WTC11 (cell line): ENCODE measurements at regions not wholly inside any gene's neighbourhood (a gene's known extent, or its start where the extent isn't known, plus 50 kb on each side); places are given as distances from the start of the nearest gene placed in this dataset.

ENCODE experiments used
- ATAC-seq: fragments of 200-7000 bp; cut with Tn5 transposase; 2 replicates; pipeline ENCODE4 v1.10.0; 2021; ENCODE audit warnings: mild to moderate bottlenecking, moderate library complexity
- CTCF ChIA-PET: fragments of 300-600 bp; sonication (Branson Sonifier 250); formaldehyde crosslinking; loops from one replicate; lab custom pipeline; 2021; ENCODE audit warnings: antibody characterized with exemption; lab: Charles Lee
- POLR2A ChIA-PET: fragments of 350-600 bp; sonication (Branson Sonifier 250); formaldehyde crosslinking; loops from one replicate; lab custom pipeline; 2021; ENCODE audit warnings: antibody characterized with exemption; lab: Charles Lee
- DNase-seq: peaks from one replicate; pipeline ENCODE4 v3.0.0; 2021; ENCODE audit warnings: low spot score
- H3K27ac Mint-ChIP-seq: 2 replicates; pipeline ENCODE4 v1.8.0; 2021; ENCODE audit warnings: mixed read lengths
- H3K27me3 Mint-ChIP-seq: 2 replicates; pipeline ENCODE4 v1.8.0; 2021; ENCODE audit warnings: low read depth, mild to moderate bottlenecking, moderate library complexity, mixed read lengths
- H3K36me3 Mint-ChIP-seq: 2 replicates; pipeline ENCODE4 v1.8.0; 2021; ENCODE audit warnings: mixed read lengths
- H3K4me1 Mint-ChIP-seq: 2 replicates; pipeline ENCODE4 v1.8.0; 2022; ENCODE audit warnings: mixed read lengths
- H3K4me3 Mint-ChIP-seq: 2 replicates; pipeline ENCODE4 v1.8.0; 2021; ENCODE audit warnings: mild to moderate bottlenecking, moderate library complexity, mixed read lengths
- H3K9me3 Mint-ChIP-seq: 2 replicates; pipeline ENCODE4 v1.8.0; 2021; ENCODE audit warnings: mixed read lengths
- ATF1 ChIP-seq: sonication (generic); formaldehyde crosslinking; IDR thresholded peaks from 2 replicates; pipeline ENCODE4 v1.8.1; 2023; ENCODE audit warnings: mild to moderate bottlenecking, moderate library complexity, missing genetic modification reagents
- CREB1 ChIP-seq: sonication (generic); formaldehyde crosslinking; IDR thresholded peaks from 2 replicates; pipeline ENCODE4 v1.8.0; 2023; ENCODE audit warnings: mild to moderate bottlenecking, missing genetic modification reagents
- EMX1 ChIP-seq: fragments of 250-450 bp; sonication (Bioruptor Pico); IDR thresholded peaks from 2 replicates; pipeline ENCODE4 v1.8.0; 2021; ENCODE audit warnings: mild to moderate bottlenecking
- ESRRA ChIP-seq: sonication (generic); formaldehyde crosslinking; IDR thresholded peaks from 2 replicates; pipeline ENCODE4 v1.8.1; 2022; ENCODE audit warnings: mild to moderate bottlenecking, missing genetic modification reagents, borderline replicate concordance
- ETV6 ChIP-seq: sonication (generic); formaldehyde crosslinking; IDR thresholded peaks from 2 replicates; pipeline ENCODE4 v1.8.1; 2022; ENCODE audit warnings: mild to moderate bottlenecking, missing genetic modification reagents
- FOXJ3 ChIP-seq: sonication (generic); formaldehyde crosslinking; IDR thresholded peaks from 2 replicates; pipeline ENCODE4 v1.9.0; 2021; ENCODE audit warnings: missing genetic modification reagents, mild to moderate bottlenecking, borderline replicate concordance
- MYBL2 ChIP-seq: sonication (generic); formaldehyde crosslinking; IDR thresholded peaks from 2 replicates; pipeline ENCODE4 v1.8.1; 2023; ENCODE audit warnings: mild to moderate bottlenecking, moderate library complexity, missing genetic modification reagents
- NR3C1 ChIP-seq: sonication (generic); formaldehyde crosslinking; conservative IDR thresholded peaks from 2 replicates; pipeline ENCODE4 v1.8.1; 2023; ENCODE audit warnings: low read depth, mild to moderate bottlenecking, missing genetic modification reagents
- TF ChIP-seq, protein P1 (sequence below): sonication (generic); formaldehyde crosslinking; IDR thresholded peaks from 2 replicates; pipeline ENCODE4 v1.8.0; 2023; ENCODE audit warnings: missing genetic modification reagents
- TF ChIP-seq, protein P2 (sequence below): sonication (generic); formaldehyde crosslinking; IDR thresholded peaks from 2 replicates; pipeline ENCODE4 v1.8.1; 2023; ENCODE audit warnings: mild to moderate bottlenecking, missing genetic modification reagents
- TF ChIP-seq, protein P3 (sequence below): sonication (generic); formaldehyde crosslinking; IDR thresholded peaks from 2 replicates; pipeline ENCODE4 v1.8.1; 2023; ENCODE audit warnings: mild to moderate bottlenecking, missing genetic modification reagents, moderate library complexity
- TF ChIP-seq, protein P4 (sequence below): sonication (generic); formaldehyde crosslinking; IDR thresholded peaks from 2 replicates; pipeline ENCODE4 v1.8.1; 2022; ENCODE audit warnings: mild to moderate bottlenecking, missing genetic modification reagents, moderate library complexity, borderline replicate concordance
- TF ChIP-seq, protein P5 (sequence below): sonication (generic); formaldehyde crosslinking; IDR thresholded peaks from 2 replicates; pipeline ENCODE4 v1.8.0; 2023; ENCODE audit warnings: mild to moderate bottlenecking, missing genetic modification reagents
- TF ChIP-seq, protein P6 (sequence below): sonication (generic); formaldehyde crosslinking; IDR thresholded peaks from 2 replicates; pipeline ENCODE4 v1.8.1; 2022; ENCODE audit warnings: missing genetic modification reagents, borderline replicate concordance
- TF ChIP-seq, protein P7 (sequence below): sonication (generic); formaldehyde crosslinking; IDR thresholded peaks from 2 replicates; pipeline ENCODE4 v1.8.1; 2023; ENCODE audit warnings: mild to moderate bottlenecking, missing genetic modification reagents, moderate library complexity
- TF ChIP-seq, protein P8 (sequence below): fragments of 250-450 bp; sonication (Bioruptor Pico); IDR thresholded peaks from 2 replicates; pipeline ENCODE4 v2.1.2; 2022; ENCODE audit warnings: mild to moderate bottlenecking, moderate library complexity
- TF ChIP-seq, protein P9 (sequence below): sonication (generic); formaldehyde crosslinking; IDR thresholded peaks from 2 replicates; pipeline ENCODE4 v1.8.1; 2023; ENCODE audit warnings: mild to moderate bottlenecking, moderate library complexity, missing genetic modification reagents

DNA sequence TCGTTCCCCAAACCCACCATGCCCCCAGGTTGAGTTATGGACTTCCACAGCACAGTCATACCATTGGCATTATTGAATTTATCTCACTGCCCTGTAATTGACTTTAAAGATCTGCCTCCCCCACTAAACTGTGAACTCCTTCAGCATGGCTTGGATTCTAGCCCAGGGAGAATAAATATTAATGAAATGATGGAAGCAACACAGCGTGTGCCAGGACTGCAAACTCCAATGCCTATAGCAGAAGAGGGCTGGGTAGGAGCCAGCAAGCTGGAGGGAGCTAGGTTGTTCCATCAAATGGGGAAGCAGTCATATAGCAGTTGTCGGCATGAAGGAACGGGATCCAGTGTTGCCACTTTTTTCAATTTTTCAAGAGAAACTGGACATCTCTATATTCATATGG lies 69.0 kb upstream of the MSX2 start:
- Mint-ChIP-seq H3K9me3 (peaks cover 4% of the 10 kb centered on the region; the same call in 1 of the 2 replicates), H3K27ac (no peak overlapping the region), H3K4me1 (0 out of 2 replicates have a peak, but pooled peaks cover 3% of the 10 kb centered on the region), H3K27me3 (no peaks in the 10 kb centered on the region), H3K36me3 (no peaks in the 10 kb centered on the region), H3K4me3 (no peak overlapping the region)
- TF ChIP-seq MYBL2 (CRISPR knock-in tag) (no peak), EMX1 (CRISPR knock-in tag) (no peak), ATF1 (CRISPR knock-in tag) (no peak)
- TF ChIP-seq, protein P1, sequence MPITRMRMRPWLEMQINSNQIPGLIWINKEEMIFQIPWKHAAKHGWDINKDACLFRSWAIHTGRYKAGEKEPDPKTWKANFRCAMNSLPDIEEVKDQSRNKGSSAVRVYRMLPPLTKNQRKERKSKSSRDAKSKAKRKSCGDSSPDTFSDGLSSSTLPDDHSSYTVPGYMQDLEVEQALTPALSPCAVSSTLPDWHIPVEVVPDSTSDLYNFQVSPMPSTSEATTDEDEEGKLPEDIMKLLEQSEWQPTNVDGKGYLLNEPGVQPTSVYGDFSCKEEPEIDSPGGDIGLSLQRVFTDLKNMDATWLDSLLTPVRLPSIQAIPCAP (CRISPR knock-in tag): no peak
- ATAC-seq (no peak), DNase-seq (no peak)
- ChIA-PET CTCF (no interaction called here), POLR2A (no interaction called here)

DNA sequence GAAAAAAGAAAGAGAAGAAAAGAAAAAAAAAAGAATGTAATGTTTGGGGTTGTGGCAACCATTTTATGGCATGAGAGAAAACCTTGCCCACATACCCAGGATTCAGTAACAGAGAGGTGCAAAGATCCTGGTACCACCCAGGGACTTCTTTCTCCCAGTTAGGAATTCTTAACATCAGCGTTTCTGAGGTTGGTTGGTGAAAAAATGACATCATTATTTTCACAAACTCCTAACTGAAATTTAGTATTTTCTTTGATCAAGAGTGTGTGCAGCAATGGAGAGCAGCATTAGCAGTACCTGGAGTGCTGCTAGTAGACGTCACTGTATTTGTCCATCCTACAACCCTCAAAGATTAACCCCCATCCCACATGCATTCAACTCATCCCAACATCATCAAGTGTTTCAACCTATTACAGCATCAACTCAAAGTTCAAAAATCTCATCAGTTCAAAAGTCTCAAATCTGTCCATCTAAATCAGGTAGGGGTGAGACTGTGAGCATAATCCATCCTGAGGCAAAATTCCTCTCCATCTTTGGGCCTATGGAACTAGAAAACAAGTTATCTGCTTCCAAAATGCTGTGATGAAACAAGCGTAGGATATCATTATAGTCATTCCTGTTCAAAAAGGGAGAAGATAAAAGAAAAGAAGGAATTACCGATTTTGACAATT lies 60.1 kb upstream of the MSX2 start:
- H3K9me3 Mint-ChIP-seq: peaks cover 30% of the 10 kb centered on the region
- DNase-seq (no peak), ATAC-seq (no peak)
- H3K4me1 Mint-ChIP-seq: peaks cover 19% of the 10 kb centered on the region
- H3K27me3 Mint-ChIP-seq: peaks cover 7% of the 10 kb centered on the region
- TF ChIP-seq NR3C1 (CRISPR knock-in tag): no peak
- TF ChIP-seq ETV6 (CRISPR knock-in tag): no peak
- TF ChIP-seq, protein P2, sequence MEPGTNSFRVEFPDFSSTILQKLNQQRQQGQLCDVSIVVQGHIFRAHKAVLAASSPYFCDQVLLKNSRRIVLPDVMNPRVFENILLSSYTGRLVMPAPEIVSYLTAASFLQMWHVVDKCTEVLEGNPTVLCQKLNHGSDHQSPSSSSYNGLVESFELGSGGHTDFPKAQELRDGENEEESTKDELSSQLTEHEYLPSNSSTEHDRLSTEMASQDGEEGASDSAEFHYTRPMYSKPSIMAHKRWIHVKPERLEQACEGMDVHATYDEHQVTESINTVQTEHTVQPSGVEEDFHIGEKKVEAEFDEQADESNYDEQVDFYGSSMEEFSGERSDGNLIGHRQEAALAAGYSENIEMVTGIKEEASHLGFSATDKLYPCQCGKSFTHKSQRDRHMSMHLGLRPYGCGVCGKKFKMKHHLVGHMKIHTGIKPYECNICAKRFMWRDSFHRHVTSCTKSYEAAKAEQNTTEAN: no peak
- no peak for TF ChIP-seq ESRRA (CRISPR knock-in tag)
- no peak overlapping the region for H3K27ac Mint-ChIP-seq
- ChIA-PET CTCF (no interaction called here), POLR2A (interaction anchor here (0.6 kb wide), 1 partner anchor 27 kb away, joined by 3 read pairs; no protein-coding TSS in a partner anchor)
- H3K36me3 Mint-ChIP-seq: peaks cover 15% of the 10 kb centered on the region
- no peak overlapping the region for H3K4me3 Mint-ChIP-seq

DNA sequence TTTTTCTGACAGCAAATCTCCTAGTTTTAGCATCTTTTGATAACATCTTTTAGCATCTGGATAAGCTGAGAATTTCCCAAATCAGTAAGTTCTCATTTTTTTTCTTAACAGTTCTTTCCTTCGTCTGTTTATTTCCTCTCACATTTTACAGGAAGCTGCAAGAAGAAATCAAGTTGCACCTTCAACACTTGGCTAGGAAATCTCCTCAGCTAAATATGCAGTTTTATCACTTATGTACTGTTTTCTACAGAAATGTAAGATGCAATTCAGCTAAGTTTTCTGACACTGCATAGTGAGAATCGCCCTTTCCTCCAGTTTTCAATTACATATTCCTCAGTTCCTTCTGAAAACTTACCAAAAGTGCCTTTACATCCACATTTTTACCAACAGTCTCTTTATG lies 59.0 kb upstream of the MSX2 start:
- Mint-ChIP-seq H3K9me3 (peaks cover 30% of the 10 kb centered on the region), H3K4me3 (no peak overlapping the region), H3K4me1 (peaks cover 21% of the 10 kb centered on the region), H3K27ac (no peak overlapping the region), H3K27me3 (peaks cover 7% of the 10 kb centered on the region), H3K36me3 (peaks cover 15% of the 10 kb centered on the region)
- ATAC-seq: no peak
- no peak for DNase-seq
- TF ChIP-seq, protein P3, sequence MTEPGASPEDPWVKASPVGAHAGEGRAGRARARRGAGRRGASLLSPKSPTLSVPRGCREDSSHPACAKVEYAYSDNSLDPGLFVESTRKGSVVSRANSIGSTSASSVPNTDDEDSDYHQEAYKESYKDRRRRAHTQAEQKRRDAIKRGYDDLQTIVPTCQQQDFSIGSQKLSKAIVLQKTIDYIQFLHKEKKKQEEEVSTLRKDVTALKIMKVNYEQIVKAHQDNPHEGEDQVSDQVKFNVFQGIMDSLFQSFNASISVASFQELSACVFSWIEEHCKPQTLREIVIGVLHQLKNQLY (CRISPR knock-in tag): no peak
- TF ChIP-seq FOXJ3 (CRISPR knock-in tag) (no peak), CREB1 (CRISPR knock-in tag) (no peak)
- TF ChIP-seq, protein P4, sequence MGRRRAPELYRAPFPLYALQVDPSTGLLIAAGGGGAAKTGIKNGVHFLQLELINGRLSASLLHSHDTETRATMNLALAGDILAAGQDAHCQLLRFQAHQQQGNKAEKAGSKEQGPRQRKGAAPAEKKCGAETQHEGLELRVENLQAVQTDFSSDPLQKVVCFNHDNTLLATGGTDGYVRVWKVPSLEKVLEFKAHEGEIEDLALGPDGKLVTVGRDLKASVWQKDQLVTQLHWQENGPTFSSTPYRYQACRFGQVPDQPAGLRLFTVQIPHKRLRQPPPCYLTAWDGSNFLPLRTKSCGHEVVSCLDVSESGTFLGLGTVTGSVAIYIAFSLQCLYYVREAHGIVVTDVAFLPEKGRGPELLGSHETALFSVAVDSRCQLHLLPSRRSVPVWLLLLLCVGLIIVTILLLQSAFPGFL (CRISPR knock-in tag): no peak
- TF ChIP-seq, protein P5, sequence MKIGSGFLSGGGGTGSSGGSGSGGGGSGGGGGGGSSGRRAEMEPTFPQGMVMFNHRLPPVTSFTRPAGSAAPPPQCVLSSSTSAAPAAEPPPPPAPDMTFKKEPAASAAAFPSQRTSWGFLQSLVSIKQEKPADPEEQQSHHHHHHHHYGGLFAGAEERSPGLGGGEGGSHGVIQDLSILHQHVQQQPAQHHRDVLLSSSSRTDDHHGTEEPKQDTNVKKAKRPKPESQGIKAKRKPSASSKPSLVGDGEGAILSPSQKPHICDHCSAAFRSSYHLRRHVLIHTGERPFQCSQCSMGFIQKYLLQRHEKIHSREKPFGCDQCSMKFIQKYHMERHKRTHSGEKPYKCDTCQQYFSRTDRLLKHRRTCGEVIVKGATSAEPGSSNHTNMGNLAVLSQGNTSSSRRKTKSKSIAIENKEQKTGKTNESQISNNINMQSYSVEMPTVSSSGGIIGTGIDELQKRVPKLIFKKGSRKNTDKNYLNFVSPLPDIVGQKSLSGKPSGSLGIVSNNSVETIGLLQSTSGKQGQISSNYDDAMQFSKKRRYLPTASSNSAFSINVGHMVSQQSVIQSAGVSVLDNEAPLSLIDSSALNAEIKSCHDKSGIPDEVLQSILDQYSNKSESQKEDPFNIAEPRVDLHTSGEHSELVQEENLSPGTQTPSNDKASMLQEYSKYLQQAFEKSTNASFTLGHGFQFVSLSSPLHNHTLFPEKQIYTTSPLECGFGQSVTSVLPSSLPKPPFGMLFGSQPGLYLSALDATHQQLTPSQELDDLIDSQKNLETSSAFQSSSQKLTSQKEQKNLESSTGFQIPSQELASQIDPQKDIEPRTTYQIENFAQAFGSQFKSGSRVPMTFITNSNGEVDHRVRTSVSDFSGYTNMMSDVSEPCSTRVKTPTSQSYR (CRISPR knock-in tag): no peak
- TF ChIP-seq, protein P6, sequence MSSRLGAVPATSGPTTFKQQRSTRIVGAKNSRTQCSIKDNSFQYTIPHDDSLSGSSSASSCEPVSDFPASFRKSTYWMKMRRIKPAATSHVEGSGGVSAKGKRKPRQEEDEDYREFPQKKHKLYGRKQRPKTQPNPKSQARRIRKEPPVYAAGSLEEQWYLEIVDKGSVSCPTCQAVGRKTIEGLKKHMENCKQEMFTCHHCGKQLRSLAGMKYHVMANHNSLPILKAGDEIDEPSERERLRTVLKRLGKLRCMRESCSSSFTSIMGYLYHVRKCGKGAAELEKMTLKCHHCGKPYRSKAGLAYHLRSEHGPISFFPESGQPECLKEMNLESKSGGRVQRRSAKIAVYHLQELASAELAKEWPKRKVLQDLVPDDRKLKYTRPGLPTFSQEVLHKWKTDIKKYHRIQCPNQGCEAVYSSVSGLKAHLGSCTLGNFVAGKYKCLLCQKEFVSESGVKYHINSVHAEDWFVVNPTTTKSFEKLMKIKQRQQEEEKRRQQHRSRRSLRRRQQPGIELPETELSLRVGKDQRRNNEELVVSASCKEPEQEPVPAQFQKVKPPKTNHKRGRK (CRISPR knock-in tag): no peak
- TF ChIP-seq, protein P7, sequence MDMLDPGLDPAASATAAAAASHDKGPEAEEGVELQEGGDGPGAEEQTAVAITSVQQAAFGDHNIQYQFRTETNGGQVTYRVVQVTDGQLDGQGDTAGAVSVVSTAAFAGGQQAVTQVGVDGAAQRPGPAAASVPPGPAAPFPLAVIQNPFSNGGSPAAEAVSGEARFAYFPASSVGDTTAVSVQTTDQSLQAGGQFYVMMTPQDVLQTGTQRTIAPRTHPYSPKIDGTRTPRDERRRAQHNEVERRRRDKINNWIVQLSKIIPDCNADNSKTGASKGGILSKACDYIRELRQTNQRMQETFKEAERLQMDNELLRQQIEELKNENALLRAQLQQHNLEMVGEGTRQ: no peak
- TF ChIP-seq, protein P8, sequence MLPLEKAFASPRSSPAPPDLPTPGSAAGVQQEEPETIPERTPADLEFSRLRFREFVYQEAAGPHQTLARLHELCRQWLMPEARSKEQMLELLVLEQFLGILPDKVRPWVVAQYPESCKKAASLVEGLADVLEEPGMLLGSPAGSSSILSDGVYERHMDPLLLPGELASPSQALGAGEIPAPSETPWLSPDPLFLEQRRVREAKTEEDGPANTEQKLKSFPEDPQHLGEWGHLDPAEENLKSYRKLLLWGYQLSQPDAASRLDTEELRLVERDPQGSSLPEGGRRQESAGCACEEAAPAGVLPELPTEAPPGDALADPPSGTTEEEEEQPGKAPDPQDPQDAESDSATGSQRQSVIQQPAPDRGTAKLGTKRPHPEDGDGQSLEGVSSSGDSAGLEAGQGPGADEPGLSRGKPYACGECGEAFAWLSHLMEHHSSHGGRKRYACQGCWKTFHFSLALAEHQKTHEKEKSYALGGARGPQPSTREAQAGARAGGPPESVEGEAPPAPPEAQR (CRISPR knock-in tag): no peak
- TF ChIP-seq, protein P9, sequence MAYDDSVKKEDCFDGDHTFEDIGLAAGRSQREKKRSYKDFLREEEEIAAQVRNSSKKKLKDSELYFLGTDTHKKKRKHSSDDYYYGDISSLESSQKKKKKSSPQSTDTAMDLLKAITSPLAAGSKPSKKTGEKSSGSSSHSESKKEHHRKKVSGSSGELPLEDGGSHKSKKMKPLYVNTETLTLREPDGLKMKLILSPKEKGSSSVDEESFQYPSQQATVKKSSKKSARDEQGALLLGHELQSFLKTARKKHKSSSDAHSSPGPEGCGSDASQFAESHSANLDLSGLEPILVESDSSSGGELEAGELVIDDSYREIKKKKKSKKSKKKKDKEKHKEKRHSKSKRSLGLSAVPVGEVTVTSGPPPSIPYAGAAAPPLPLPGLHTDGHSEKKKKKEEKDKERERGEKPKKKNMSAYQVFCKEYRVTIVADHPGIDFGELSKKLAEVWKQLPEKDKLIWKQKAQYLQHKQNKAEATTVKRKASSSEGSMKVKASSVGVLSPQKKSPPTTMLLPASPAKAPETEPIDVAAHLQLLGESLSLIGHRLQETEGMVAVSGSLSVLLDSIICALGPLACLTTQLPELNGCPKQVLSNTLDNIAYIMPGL (CRISPR knock-in tag): no peak
- CTCF ChIA-PET: no interaction called here
- POLR2A ChIA-PET: no interaction called here
